Esophagus muscularis mucosa (tissue), 4 donors: ENCODE measurements at regions not wholly inside any gene's neighbourhood (a gene's known extent, or its start where the extent isn't known, plus 50 kb on each side); places are given as distances from the start of the nearest gene placed in this dataset.

Experiments used
- CTCF ChIP-seq, 3 experiments: fragments of 200-600 bp in 2 of 3; fragments of 450-650 bp in 1 of 3; sonication (generic) in 2 of 3; IDR thresholded peaks; one replicate each; pipeline ENCODE4 v1.5.1; 2017 to 2019; ENCODE audit warnings: antibody characterized with exemption in 3 of 3, mild to moderate bottlenecking in 2 of 3, moderate library complexity in 1 of 3
- EP300 ChIP-seq: sonication (generic); formaldehyde crosslinking; IDR thresholded peaks from one replicate; pipeline ENCODE4 v1.6.1; 2017; ENCODE audit warnings: antibody characterized with exemption
- POLR2A ChIP-seq: fragments of 450-650 bp; IDR thresholded peaks from one replicate; pipeline ENCODE4 v1.6.1; 2017; ENCODE audit warnings: antibody characterized with exemption, moderate library complexity, mild to moderate bottlenecking, low read depth
- POLR2AphosphoS5 ChIP-seq, 2 donors: sonication (generic); formaldehyde crosslinking; IDR thresholded peaks; one replicate each; pipeline ENCODE4 v1.6.1; 2017; ENCODE audit warnings: antibody characterized with exemption in 2 of 2

GRCh38 chr2:173708806-173709205 is 256.4 kb downstream of the SP3 start:
- TF ChIP-seq CTCF (IDR thresholded peaks at IDR 0.05) (no peak), POLR2A (no peak), EP300 (no peak), POLR2AphosphoS5 (IDR thresholded peaks at IDR 0.05) (no peak)
